ENCODE measurements at regions not wholly inside any gene's neighbourhood (a gene's known extent, or its start where the extent isn't known, plus 50 kb on each side); places are given as distances from the start of the nearest gene placed in this dataset.
"Not testable (repeated sequence)": the region's sequence is repeated elsewhere in the genome, so short reads cannot be mapped to it uniquely, and the experiment has no call there.

DNA sequence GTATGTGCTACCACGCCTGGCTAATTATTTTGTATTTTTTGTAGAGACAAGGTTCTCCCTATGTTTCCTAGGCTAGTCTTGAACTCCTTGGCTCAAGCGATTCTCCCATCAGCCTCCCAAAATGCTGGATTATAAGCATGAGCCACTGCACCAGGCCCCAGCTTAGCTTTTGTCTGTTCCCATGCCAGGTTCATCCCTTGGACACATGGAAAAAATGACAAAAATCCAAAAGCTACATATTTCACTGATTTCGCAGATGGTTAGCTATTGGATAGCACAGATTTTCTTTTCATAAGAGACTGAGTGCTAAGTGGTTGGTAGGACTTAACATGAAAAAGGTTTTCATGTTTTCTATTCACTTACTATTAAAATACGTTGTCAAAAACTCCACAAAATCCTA, 286.6 kb upstream of the KITLG start:
- Histone ChIP-seq H3K27ac (no peak overlapping the region), H3K27me3 (no peaks in the 10 kb centered on the region)
- TF ChIP-seq, protein P1, sequence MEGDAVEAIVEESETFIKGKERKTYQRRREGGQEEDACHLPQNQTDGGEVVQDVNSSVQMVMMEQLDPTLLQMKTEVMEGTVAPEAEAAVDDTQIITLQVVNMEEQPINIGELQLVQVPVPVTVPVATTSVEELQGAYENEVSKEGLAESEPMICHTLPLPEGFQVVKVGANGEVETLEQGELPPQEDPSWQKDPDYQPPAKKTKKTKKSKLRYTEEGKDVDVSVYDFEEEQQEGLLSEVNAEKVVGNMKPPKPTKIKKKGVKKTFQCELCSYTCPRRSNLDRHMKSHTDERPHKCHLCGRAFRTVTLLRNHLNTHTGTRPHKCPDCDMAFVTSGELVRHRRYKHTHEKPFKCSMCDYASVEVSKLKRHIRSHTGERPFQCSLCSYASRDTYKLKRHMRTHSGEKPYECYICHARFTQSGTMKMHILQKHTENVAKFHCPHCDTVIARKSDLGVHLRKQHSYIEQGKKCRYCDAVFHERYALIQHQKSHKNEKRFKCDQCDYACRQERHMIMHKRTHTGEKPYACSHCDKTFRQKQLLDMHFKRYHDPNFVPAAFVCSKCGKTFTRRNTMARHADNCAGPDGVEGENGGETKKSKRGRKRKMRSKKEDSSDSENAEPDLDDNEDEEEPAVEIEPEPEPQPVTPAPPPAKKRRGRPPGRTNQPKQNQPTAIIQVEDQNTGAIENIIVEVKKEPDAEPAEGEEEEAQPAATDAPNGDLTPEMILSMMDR (IDR thresholded peaks at IDR 0.05) = no peak

DNA sequence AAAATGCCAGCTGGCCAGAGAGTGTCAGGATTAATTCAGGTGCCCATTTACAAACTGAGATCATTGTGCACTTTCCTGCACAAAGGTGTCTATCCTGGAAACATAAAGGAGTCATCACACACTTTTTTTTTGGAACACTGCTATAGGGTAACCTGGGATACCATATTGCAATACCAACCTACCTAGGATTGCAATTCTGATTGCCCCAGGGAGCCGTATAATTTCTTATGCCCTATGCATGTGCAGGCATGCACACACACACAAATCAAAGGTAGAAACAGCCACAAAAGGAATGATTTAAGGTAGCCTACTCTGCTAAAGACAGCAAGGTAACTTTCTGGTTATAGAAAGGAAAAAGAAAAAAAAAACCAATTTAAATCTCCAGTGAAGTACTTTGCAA, 285.3 kb upstream of the KITLG start:
- H3K4me3 ChIP-seq (ENCODE audit: low read depth in 1 of 2, low read length in 1 of 2) = no peak overlapping the region
- no peak overlapping the region for H3K27ac ChIP-seq
- H3K9me3 ChIP-seq = no peaks in the 10 kb centered on the region
- no peaks in the 10 kb centered on the region for H3K27me3 ChIP-seq
- no peaks in the 10 kb centered on the region for H3K4me1 ChIP-seq (ENCODE audit: control insufficient read depth in 1 of 2, insufficient read depth in 1 of 2, low read depth in 1 of 2, low read length in 1 of 2)
- TF ChIP-seq, protein P1 (IDR thresholded peaks at IDR 0.05) = no peak
- H3K36me3 ChIP-seq = no peaks in the 10 kb centered on the region

More for the DNA sequence above, 286.6 kb upstream of the KITLG start:
- Histone ChIP-seq H3K4me3 (ENCODE audit: low read depth in 1 of 2, low read length in 1 of 2) (no peak overlapping the region), H3K4me1 (ENCODE audit: control insufficient read depth in 1 of 2, insufficient read depth in 1 of 2, low read depth in 1 of 2, low read length in 1 of 2) (no peaks in the 10 kb centered on the region), H3K9me3 (no peaks in the 10 kb centered on the region), H3K36me3 (no peaks in the 10 kb centered on the region)

DNA sequence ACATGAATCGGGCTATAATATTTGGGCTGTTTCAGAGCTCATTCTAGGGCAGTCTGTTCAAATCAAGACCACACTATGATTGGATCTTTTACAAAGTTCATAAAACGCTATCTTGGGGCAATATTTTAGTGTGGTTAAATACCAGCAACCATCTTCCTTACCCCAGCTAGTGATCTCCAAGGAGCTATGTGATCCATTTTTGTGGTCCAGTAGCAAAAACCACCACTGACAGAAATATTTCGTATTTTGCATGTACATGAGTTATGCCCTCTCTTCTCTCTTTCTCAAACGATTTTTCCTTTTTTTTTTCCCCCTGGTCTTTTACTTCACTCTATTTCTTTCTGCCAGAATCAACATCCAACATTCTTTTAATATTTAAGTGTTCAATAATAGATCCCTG, 280.6 kb upstream of the KITLG start:
- Histone ChIP-seq H3K4me3 (ENCODE audit: low read depth in 1 of 2, low read length in 1 of 2) (no peak overlapping the region), H3K4me1 (ENCODE audit: control insufficient read depth in 1 of 2, insufficient read depth in 1 of 2, low read depth in 1 of 2, low read length in 1 of 2) (no peaks in the 10 kb centered on the region), H3K27ac (no peak overlapping the region), H3K36me3 (no peaks in the 10 kb centered on the region), H3K27me3 (no peaks in the 10 kb centered on the region), H3K9me3 (no peaks in the 10 kb centered on the region)
- TF ChIP-seq, protein P1 (IDR thresholded peaks at IDR 0.05) = no peak

DNA sequence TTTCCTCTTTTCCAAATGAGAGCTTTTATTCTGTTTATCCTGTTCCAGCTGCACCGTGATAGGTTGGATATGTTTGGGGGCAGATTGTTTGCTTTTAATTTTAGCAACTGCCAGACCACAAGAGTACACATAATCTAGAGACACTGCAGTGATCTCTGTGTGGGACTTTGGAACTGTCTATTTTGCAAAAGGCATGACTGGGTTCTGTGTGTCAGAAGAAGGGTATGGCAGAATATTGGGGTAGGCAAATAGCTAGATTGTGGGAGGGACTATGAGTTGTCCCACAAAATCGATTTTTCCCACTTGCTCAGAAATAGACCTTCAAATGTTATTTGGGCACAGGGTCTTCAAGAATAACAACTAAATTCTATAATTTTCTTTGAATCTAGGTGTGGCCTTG, 275.9 kb upstream of the KITLG start:
- Histone ChIP-seq H3K27me3 (no peaks in the 10 kb centered on the region), H3K4me3 (ENCODE audit: low read depth in 1 of 2, low read length in 1 of 2) (no peak overlapping the region), H3K4me1 (ENCODE audit: control insufficient read depth in 1 of 2, insufficient read depth in 1 of 2, low read depth in 1 of 2, low read length in 1 of 2) (no peaks in the 10 kb centered on the region), H3K27ac (no peak overlapping the region), H3K9me3 (no peaks in the 10 kb centered on the region), H3K36me3 (no peaks in the 10 kb centered on the region)
- TF ChIP-seq, protein P1 (IDR thresholded peaks at IDR 0.05) = no peak

DNA sequence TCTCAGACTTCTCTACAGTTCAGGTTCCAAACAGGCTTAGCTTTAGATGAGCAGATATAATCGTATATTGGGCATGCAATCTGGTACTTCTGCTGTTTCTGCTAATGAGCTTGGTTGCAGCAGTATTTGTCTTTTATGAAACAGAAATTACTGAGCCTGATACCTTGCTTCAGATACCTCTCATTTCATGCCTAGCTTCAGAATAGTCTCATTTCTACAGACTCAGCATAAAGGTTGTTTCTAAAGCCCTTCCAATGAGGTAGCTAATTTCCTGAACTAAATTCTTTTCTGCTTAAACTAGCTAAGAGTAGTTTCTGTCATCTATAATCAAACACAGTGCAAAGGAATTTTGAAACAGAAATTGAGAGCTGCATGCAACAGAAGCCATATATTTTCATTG, 275.0 kb upstream of the KITLG start:
- Histone ChIP-seq H3K9me3 (no peaks in the 10 kb centered on the region), H3K27ac (no peak overlapping the region), H3K4me3 (ENCODE audit: low read depth in 1 of 2, low read length in 1 of 2) (no peak overlapping the region), H3K4me1 (ENCODE audit: control insufficient read depth in 1 of 2, insufficient read depth in 1 of 2, low read depth in 1 of 2, low read length in 1 of 2) (no peaks in the 10 kb centered on the region), H3K27me3 (no peaks in the 10 kb centered on the region), H3K36me3 (no peaks in the 10 kb centered on the region)
- TF ChIP-seq, protein P1 (IDR thresholded peaks at IDR 0.05) = no peak

DNA sequence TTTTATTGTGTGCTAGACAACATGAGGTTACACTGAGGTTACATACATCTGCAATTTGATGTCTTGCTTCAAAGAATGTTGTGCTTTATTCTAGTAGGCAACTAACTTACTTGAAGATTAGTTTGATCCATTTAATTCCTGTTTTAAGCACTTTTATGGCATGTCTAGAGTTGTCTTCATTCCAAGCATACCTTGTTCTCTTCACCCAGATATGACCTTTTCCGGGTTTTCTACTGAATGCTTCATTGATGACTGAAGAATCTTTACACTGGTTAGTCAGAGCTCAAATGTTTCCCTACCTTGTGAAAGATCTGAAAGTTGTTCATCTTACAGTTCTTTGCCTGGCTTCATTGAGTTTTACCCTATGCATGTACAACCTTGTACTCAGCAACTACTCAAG, 274.0 kb upstream of the KITLG start:
- H3K27ac ChIP-seq = no peak overlapping the region
- H3K4me3 ChIP-seq (ENCODE audit: low read depth in 1 of 2, low read length in 1 of 2) = no peak overlapping the region

DNA sequence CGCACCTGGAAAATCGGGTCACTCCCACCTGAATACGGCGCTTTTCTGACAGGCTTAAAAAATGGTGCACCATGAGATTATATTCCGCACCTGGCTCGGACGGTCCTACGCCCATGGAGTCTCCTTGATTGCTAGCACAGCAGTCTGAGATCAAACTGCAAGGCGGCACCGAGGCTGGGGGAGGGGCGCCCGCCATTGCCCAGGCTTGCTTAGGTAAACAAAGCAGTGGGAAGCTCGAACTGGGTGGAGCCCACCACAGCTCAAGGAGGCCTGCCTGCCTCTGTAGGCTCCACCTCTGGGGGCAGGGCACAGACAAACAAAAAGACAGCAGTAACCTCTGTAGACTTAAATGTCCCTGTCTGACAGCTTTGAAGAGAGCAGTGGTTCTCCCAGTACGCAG, 267.0 kb upstream of the KITLG start:
- H3K27ac ChIP-seq; H3K4me3 ChIP-seq (ENCODE audit: low read depth in 1 of 2, low read length in 1 of 2); H3K4me1 ChIP-seq (ENCODE audit: control insufficient read depth in 1 of 2, insufficient read depth in 1 of 2, low read depth in 1 of 2, low read length in 1 of 2); H3K27me3 ChIP-seq; H3K9me3 ChIP-seq; H3K36me3 ChIP-seq: not testable (repeated sequence)

More for the DNA sequence above, 274.0 kb upstream of the KITLG start:
- TF ChIP-seq, protein P1 (IDR thresholded peaks at IDR 0.05) = no peak
- Histone ChIP-seq H3K9me3 (no peaks in the 10 kb centered on the region), H3K4me1 (ENCODE audit: control insufficient read depth in 1 of 2, insufficient read depth in 1 of 2, low read depth in 1 of 2, low read length in 1 of 2) (no peaks in the 10 kb centered on the region), H3K36me3 (no peaks in the 10 kb centered on the region), H3K27me3 (no peaks in the 10 kb centered on the region)
